Suppressor macrophage treated with lipopolysaccharide for 1 hour (primary cell): ENCODE measurements at regions not wholly inside any gene's neighbourhood (a gene's known extent, or its start where the extent isn't known, plus 50 kb on each side); places are given as distances from the start of the nearest gene placed in this dataset.
"Not testable (repeated sequence)": the region's sequence is repeated elsewhere in the genome, so short reads cannot be mapped to it uniquely, and the experiment has no call there.

Source experiments
- DNase-seq, 3 donors: peaks; one replicate each; pipeline ENCODE4 v3.0.0-alpha.2; 2020 to 2022

GRCh38 chr3:126292318-126293070, 64.7 kb downstream of the KLF15 start:
- no peak for DNase-seq

GRCh38 chr3:126291537-126291936, 65.7 kb downstream of the KLF15 start:
- no peak for DNase-seq

- no peak for DNase-seq
Observed at GRCh38 chr3:126291061-126291460, 66.1 kb downstream of the KLF15 start.

GRCh38 chr3:126290325-126290724, 66.9 kb downstream of the KLF15 start:
- DNase-seq, result no peak

- no peak for DNase-seq
Observed at GRCh38 chr3:126289096-126289495, 68.1 kb downstream of the KLF15 start.

- DNase-seq, result no peak
Observed at GRCh38 chr3:126288314-126288713, 68.9 kb downstream of the KLF15 start.

- DNase-seq, result peak; percentile 25 to 52 (median 41)
Observed at GRCh38 chr3:126287536-126288241, 69.5 kb downstream of the KLF15 start.

- DNase-seq, result no peak
Observed at GRCh38 chr3:126287171-126287535, 70.1 kb downstream of the KLF15 start.

- no peak for DNase-seq
Observed at GRCh38 chr3:126285369-126285768, 71.8 kb downstream of the KLF15 start.

GRCh38 chr3:126284258-126284904, 72.8 kb downstream of the KLF15 start:
- no peak for DNase-seq

- not testable (repeated sequence) for DNase-seq
Observed at GRCh38 chr3:126283651-126284050, 73.6 kb downstream of the KLF15 start.

GRCh38 chr3:126279853-126280252, 77.4 kb downstream of the KLF15 start:
- DNase-seq, result no peak

- DNase-seq, result no peak
Observed at GRCh38 chr3:126277629-126278378, 79.4 kb downstream of the KLF15 start.

GRCh38 chr3:126275620-126275904, 81.6 kb downstream of the KLF15 start:
- DNase-seq, result peak; percentile 15 to 38 (median 32)

GRCh38 chr3:126274735-126275619, 82.2 kb downstream of the KLF15 start:
- DNase-seq, result peak in 2 of 3 donors; percentile 21 to 39

GRCh38 chr3:126270145-126270811, 86.9 kb downstream of the KLF15 start:
- no peak for DNase-seq

- no peak for DNase-seq
Observed at GRCh38 chr3:126269354-126269753, 87.9 kb downstream of the KLF15 start.

GRCh38 chr3:126268866-126269265, 88.3 kb downstream of the KLF15 start:
- DNase-seq, result no peak

- no peak for DNase-seq
Observed at GRCh38 chr3:126267976-126268615, 87.7 kb upstream of the ALDH1L1 start.

- peak; percentile 80 to 91 (median 83) for DNase-seq
Observed at GRCh38 chr3:126267169-126267975, 87.0 kb upstream of the ALDH1L1 start.

- DNase-seq, result no peak
Observed at GRCh38 chr3:126266850-126267168, 86.4 kb upstream of the ALDH1L1 start.
